GM18498 (cell line): ENCODE measurements at regions not wholly inside any gene's neighbourhood (a gene's known extent, or its start where the extent isn't known, plus 50 kb on each side); places are given as distances from the start of the nearest gene placed in this dataset.

Experiments used
- ATAC-seq: cut with Tn5 transposase; IDR thresholded peaks from one replicate; pipeline ENCODE4 v1.9.1; 2021; ENCODE audit warnings: mild to moderate bottlenecking, moderate library complexity; ENCODE audit not compliant: unreplicated experiment

DNA sequence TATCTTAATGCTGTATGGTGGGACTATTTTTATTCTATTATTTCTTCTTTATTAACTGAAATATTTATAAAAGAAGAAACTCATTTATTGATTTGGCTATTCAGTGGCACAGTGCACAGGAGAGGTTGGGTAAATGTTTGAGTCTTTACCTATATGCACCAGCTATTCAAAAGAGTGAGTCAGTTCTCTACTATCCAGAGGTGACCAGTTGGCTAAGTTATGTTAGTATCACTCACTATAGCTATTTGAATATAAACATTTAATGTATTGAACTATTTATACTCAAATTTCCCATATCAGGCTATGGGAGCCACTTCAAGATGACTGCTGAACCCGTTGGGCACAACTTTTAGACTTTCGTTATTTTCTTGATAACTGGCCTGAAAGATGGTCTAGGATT is 106.1 kb upstream of the VEGFC start:
- no peak for ATAC-seq

DNA sequence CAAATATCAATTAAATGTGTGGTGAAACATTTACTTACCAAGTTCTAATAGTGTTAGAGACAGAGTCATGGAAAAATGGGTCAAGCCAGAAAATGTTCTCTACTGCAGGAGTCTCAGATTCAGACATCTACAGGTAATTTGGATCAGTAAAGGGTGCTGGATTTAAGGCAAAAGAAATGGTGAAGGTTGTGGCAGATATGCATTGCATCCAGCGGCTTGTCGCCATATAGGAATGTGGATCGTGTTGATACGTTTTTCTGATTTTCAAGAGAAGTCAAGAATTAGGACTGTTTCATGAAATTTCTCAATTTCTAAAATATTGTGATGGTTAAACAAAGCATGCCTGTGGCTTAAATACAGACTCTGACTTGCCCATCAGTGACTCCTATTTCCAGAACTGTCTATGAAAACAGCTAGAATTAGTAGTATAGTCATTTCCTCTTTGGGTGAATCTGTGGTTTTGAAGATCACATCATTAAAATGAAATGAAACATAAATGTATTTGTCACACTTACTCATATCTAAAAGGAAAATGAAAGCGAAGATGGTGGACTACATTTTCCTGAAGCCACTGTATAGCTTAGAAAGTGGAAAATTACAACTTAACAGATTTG is 110.1 kb upstream of the VEGFC start:
- ATAC-seq, result peak; percentile 99

DNA sequence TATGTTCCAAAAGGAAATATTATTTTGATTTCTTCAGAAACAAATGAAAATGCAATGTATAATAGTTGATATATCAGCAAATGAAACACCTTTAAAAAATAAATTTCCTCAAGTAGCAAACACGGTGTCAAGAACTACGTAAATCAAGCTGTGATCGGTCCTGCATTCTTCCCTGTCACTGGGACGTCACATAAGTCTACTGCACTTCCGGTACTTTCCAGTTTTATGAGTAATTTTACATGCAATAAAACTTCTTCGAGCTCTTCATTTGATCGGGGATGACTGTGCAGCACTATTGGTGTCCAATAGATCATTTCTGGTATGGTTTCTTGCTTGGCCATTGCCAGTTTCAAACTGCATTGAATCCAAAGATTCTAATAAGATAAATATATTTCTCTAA is 114.0 kb upstream of the VEGFC start:
- no peak for ATAC-seq

DNA sequence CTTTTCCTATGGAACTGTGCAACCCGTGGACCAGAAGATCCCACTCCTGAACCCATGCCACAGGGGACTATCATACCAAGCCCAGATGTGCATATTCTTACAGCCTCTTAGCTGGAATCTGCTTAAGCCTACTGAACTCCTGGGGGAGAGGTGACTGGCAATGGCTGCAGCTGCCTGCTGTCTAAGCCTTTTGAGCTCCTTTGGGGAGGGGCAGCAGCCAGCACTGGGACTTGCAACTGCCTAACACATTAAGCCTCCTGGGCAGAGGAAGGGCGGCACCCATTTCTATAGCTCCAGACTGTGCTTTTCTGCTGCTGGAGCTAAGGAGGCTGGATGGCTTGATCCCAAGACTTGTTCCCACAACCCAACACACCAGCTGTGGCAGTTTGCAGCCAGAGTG is 117.9 kb upstream of the VEGFC start:
- ATAC-seq, result no peak

DNA sequence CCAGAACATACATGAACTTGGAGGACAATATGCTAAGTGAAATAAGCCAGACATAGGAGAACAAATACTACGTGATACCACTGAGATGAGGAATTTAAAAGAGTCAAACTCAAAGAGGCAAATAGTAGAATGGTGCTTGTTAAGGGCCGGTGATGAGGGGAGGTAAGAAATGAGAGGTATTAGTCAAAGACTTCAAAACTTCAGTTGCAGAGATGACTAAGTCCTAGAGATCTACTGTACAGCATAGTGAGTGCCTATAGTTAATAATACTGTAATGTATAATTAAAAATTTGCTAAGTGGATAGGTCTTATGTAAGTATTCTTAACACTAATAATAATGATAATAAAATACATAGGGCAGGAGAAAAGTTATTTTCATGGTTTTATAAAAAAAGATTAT is 126.9 kb upstream of the VEGFC start:
- no peak for ATAC-seq

DNA sequence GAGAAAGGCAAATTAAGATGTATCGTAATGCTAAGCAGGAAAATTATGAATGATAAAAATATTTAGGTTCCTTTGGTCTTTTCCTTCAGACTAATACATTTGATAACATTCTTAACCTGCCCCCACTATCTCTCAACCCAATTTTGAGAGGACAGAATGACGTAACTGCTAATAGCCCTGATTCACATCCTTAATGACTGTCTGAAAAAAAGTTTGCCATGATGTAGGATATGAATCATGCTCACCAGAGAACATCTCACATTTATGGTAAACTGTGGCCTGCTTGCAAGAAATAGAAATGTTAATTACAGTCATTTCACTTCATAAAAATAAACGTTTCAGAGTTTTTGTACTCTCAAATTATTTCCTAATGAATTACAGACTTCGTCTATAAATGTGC is 128.0 kb upstream of the VEGFC start:
- ATAC-seq, result no peak

DNA sequence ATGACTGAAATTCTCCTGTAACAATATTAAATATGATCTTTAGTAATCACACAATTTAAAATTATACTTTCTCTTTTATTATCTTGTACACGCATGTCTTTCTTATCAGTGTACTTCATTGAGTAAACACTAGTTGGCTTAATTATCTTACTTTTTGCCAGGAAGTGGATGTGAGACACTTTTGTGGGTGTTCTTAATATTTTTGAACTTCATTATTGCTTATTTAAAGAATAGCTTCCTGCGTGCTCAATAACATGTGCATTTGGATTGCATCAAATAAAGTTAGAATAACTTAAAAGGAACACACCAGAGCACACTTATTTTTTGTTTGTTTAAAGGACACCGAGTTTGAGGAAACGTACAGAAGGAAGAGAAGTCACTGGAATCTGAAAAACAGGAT is 128.5 kb upstream of the VEGFC start:
- no peak for ATAC-seq

DNA sequence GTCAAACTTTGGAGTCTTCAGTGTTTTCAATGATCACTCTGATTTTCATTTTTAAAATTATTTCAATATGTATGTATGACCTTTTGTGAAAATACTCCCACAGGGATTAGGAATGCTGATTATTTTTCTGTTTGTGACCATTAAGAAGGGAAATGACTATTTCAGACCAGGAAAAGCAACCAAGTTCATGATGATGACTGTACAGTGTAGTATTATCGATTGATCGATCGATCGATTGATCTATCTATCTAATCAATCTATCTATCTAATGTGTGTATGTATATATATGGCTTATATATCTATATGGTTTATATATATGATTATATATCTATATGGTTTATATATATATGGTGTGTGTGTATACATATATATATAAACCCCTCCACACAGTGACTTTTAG is 131.5 kb upstream of the VEGFC start:
- ATAC-seq, result no peak

DNA sequence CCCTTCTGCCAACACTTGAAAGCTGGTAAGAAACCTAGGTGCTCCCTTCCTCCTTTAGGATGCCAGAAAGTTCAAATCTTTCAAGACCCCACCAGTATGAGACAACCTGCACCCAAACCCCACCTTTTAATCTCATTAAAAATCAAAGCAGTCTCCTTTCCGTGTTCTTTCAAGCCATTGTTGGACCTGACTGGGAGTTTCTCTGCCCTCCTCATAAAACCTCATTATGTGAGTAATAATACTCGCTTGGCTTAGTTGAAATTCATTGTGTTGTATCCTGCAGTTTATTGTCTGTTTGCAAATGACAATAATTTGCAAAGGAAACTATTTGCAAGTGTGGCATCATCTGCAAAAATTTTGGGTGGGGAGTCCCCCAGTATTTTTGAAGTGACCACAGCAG is 133.2 kb upstream of the VEGFC start:
- no peak for ATAC-seq

DNA sequence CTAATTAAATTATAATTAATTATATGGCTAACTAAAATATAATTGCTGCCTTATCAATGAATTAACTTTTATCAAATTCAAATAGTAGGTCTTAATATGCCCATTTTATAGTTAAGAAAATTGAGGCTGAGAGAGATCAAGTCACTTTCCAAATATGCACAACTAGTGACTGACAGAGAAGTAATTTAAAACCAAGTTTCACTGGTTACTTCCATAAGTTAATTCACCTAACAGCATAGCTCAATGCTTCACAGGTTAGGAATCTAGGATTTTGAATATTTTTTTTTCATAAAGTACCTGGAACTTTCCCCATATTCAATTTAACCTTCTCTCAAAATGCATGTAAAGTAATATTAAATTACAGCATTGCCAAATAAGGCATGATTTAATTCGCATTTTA is 134.4 kb upstream of the VEGFC start:
- ATAC-seq, result no peak

DNA sequence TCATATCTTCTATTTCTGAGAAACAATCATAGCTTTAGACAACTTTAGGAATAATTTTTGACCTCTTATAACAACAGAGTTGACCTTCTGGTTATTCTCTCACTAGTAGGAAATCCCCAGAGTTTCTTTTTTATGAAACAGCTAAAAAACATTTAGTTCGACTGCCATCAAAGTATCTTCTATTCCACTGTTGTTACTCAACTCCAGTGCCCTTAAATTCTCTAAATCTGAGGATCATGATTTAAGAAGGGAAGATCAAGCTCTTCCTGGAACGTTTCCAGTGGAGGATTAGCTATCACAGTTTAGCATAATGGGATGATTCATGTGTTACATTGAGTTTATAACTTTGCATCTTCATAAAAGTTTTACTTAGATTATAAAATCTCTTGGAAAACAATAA is 134.9 kb upstream of the VEGFC start:
- no peak for ATAC-seq

DNA sequence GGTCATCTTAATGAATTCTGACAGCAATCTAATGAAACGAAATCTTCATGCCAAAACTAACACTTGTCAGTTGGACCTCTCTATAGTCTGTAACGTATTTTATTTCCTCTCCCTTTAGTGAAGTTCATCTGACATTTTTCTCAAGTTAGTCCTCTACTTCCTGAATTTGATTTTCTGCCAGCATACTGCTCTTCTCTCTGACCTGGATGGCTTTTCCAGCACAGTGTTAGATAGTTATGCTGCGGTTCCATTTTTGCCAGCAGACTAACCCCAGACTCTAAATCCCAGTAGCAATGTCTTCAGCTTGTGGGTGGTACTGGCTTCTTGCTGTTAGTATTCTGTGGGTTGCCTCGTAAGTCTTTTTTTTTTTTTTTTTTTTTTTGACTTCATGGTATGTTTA is 146.7 kb upstream of the VEGFC start:
- ATAC-seq, result no peak

DNA sequence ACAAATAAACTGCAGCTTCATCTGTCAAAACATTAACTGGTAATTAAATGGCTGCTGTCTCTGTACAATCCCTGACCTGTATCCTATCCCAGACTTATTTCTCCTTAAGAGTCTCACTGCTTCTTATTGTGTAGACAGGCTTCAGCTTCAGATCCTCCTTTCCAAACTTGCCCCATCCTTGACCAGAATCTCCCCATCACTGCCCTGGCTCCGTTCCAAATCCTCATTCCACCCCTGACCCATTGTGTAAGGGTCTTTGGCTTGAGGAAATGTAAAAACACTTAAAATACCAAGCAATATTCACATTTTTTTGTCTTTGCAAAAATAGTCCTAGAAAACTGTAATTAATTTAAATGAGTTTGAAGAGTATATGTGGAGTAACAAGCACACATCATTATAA is 152.6 kb upstream of the VEGFC start:
- ATAC-seq, result no peak

DNA sequence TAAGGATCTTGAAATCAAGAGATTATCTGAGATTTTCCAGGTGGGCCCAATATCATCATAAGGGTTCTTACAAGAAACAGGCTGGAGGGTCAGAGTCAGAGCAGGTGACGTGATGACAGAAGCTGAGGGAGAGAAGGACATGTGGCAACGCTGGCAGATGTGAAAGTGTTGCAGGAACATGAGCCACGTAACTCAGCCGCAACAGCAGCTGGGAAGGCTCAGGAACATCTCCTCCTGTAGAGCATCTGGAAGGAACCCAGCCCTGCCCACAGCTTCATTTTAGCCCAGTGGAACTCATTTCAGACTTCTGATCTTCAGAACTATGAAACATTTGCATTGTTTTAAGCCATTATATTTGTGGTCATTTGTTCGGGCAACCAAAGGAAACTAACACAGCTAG is 156.3 kb upstream of the VEGFC start:
- no peak for ATAC-seq

DNA sequence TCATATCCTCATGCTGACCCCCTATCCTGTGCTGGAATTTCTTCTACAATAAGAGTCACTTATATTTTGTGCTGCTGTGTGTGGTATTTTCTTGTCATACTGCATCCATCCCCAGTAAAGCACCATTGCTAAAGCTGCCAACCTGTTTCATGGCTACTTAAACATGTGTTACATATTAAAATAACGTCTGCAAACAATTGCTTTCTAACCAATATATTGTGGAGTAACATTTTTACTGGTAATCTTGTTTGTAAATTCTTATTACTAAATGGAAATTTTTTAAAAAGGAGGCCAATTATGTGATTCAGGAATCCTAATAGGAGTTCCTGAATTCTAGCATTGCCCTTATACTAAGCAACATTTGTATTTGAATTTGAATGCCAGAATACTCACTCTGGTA is 160.3 kb upstream of the VEGFC start:
- no peak for ATAC-seq

DNA sequence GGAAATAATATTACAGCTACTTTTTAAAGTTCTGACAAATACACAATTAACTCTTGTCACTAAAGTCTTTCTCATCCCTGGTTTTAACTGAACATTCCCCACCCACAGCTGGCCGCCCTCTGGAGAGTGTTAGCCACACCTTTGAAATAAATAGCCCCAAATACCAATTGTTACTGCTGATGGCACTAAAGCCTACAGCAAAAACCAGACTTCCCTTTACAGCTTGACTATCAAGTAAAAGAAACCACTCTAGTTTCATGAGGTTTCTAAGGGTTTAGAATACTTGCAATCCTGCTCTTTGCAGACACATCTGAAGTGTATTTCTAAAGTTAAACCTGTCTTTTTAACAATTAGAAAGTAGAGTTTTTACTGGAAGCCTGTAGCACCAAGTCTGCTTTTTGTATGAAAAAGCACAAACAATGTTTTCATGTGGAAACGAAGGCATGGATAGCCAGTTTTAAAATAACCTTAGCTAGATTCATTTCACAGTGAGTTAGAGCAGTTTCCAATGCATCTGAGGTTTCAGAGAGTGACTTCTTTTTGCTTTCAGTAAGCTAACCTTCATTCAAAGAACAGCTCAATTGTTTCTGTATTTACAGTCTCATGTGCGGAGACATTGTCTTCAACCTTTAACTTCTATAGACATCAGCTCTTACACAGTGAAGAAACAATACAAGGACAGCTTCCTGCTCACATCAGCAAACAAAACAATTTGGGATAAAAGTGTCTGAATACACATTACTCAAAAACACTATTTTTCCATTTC is 164.8 kb upstream of the VEGFC start:
- peak; percentile 60 for ATAC-seq

DNA sequence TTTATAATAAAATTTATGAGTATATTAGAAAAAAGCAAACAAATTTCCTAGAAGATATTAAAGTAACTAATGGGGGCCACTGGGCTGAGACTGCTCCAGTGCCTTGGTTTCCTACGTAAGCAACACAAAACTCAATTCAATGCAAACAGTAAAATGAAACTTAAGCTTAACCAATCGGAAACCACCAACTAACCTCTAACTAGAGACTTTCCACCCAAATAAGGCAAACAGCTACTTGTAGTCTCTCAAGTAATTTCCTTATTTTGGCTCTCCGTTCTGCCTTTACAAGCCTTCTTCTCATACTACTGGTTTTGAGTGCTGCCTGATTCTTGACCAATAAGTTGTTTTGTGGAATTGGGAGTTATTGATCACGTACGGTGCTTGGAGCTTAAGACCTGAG is 167.3 kb upstream of the VEGFC start:
- ATAC-seq, result no peak

DNA sequence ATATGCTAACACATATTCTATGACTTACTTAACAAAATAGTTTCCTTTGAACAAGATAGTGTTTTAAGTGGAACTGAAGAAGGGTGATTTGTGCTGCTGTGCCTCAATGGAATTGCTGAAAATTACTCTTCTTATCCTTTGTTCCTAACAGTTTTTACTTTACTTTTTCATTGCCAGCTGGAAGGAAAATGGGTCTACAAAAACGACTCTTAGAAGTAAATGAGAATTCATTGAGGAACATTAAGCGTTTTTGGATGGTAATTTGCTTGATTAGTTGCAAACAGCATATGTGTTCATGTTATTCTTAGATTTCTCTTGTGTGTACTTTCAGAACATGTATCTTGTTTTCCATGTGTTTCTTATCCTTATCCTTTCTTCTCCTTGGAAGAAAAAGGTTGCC is 170.4 kb upstream of the VEGFC start:
- no peak for ATAC-seq

DNA sequence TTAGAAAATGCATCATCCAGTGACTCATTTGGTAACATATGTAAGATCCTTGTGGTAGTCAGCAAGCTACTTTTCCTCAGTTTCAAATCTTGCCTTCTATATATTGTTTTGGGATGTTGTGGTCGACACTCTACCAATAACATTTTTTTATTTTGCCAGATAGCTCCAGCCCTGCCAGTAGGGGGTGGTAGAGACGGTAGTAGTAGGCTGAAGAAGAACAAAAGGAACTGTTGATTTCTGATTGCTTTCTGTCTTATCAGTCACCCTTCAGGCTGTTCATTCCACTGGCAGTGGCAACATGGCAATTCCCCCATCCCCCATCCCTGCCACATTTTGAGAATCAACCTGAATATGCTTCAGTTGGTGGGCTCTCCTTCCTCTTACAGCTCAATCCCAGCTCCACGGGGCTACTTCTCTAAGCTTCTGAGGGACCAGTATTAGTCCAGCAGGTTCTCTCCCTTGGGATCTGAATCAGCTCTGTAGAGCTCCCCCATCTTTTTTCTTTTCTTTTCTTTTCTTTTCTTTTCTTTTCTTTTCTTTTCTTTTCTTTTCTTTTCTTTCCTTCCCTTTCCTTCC is 171.5 kb upstream of the VEGFC start:
- no peak for ATAC-seq

DNA sequence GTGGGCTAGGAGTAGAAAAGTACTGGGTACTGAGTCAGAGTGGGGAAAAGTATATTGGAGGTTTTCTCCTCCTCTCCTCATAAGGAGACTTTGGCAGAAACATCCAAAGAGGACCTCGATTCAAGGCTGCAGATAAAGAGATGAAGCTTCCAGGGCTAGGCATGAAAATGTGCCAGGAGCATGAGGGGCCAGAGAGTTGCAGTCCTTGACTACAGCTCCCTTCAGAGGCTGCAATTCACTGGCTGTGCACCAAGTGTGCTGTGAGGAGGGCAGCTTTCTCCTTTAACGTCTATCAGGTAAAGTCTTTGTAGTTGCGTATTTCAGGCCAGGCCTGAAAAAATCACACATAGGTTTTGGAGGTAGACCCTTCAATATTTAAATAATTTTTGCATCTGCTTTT is 174.9 kb upstream of the VEGFC start:
- no peak for ATAC-seq

DNA sequence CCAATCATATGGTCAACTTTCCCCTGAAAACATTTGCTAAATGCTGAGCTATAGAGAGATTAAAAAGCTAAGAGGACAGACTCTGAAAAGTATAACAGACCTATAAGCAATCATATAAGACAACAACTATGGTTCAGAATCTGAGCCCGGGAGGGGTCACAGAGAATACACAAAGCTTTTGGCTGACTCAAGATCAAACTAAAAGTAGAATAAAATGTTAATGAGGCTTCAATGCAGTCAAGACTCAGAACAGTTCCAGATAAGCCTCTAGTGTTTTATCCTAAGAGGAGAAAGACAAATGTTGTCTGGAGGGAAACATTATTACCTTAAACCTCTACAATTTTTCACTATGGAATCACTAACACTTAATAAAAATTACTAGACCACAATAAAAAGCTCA is 175.4 kb upstream of the VEGFC start:
- ATAC-seq, result no peak

DNA sequence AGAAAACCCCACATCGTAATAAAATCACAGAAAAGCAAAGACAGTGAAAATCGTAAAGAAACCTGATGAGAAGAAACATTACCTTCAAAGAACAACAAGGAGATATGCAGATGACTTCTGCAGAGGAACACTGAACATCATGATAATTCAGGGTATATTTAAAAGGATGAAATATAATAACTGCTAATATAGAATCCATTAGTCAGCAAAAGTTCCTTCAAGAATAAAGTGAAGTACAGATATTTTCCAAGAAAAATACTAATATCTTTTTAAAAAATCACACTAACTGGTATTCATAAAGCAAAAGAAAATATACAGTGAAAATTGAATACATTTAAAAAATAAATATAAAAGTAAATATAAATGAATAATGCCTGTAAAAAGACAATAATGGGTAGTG is 176.3 kb upstream of the VEGFC start:
- no peak for ATAC-seq

DNA sequence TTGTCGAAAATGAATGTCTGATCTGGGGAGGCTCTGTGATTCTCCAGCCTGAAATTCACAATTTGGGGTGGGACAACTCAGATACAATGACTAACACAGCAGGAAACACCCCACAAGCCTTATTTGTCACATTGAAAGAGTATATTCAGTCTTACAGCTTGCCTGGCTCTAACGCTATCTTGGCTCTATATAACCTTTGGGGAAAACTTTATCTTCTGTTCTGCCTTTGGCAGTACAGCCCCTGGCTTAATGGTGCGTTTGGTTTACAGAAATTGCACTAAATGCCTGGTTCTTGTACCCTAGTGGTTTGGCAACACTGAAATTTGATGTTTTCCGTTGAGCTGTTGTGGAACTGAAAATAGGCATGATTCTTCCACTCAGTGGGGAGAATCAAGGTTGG is 178.1 kb upstream of the VEGFC start:
- ATAC-seq, result no peak
